ENCODE measurements at regions not wholly inside any gene's neighbourhood (a gene's known extent, or its start where the extent isn't known, plus 50 kb on each side); places are given as distances from the start of the nearest gene placed in this dataset.

DNA sequence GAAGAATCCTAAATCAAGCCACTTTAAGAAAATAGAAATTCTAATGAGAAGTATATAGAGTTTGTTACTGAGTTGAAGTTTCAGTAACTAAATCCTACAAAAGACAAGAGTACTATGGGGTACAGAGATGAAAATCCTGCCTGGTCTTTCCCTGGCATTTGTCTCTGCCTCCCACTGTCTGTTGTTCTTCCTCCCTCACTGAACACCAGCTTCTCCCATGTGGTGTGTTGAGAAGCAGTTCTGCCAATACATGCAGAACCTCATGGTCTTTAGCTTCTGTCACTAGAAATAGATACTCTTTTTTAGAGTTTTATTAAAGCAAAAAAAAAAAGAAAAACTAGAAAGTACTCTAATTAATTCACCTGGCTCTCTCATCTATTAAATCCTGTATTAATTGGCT, 664.4 kb downstream of the CDH8 start:
- Mint-ChIP-seq H3K27me3 (ENCODE audit: low read depth) (no peaks in the 10 kb centered on the region), H3K27ac (no peak overlapping the region), H3K9me3 (peaks cover 3% of the 10 kb centered on the region), H3K4me1 (no peaks in the 10 kb centered on the region), H3K4me3 (no peak overlapping the region), H3K36me3 (no peaks in the 10 kb centered on the region)
- TF ChIP-seq, protein P1, sequence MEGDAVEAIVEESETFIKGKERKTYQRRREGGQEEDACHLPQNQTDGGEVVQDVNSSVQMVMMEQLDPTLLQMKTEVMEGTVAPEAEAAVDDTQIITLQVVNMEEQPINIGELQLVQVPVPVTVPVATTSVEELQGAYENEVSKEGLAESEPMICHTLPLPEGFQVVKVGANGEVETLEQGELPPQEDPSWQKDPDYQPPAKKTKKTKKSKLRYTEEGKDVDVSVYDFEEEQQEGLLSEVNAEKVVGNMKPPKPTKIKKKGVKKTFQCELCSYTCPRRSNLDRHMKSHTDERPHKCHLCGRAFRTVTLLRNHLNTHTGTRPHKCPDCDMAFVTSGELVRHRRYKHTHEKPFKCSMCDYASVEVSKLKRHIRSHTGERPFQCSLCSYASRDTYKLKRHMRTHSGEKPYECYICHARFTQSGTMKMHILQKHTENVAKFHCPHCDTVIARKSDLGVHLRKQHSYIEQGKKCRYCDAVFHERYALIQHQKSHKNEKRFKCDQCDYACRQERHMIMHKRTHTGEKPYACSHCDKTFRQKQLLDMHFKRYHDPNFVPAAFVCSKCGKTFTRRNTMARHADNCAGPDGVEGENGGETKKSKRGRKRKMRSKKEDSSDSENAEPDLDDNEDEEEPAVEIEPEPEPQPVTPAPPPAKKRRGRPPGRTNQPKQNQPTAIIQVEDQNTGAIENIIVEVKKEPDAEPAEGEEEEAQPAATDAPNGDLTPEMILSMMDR (IDR thresholded peaks at IDR 0.05; ENCODE audit: unreplicated experiment): no peak
- DNase-seq (ENCODE audit: low spot score in 2 of 2, unreplicated experiment in 2 of 2): no peak

GRCh38 chr16:61371388-61371787, 664.9 kb downstream of the CDH8 start:
- TF ChIP-seq, protein P1 (IDR thresholded peaks at IDR 0.05; ENCODE audit: unreplicated experiment): no peak
- H3K4me3 Mint-ChIP-seq: no peak overlapping the region
- H3K36me3 Mint-ChIP-seq: no peaks in the 10 kb centered on the region
- H3K9me3 Mint-ChIP-seq: peaks cover 3% of the 10 kb centered on the region
- H3K4me1 Mint-ChIP-seq: no peaks in the 10 kb centered on the region
- H3K27ac Mint-ChIP-seq: no peak overlapping the region
- no peaks in the 10 kb centered on the region for H3K27me3 Mint-ChIP-seq (ENCODE audit: low read depth)
- no peak for DNase-seq (ENCODE audit: low spot score in 2 of 2, unreplicated experiment in 2 of 2)

GRCh38 chr16:61370564-61370963, 665.7 kb downstream of the CDH8 start:
- DNase-seq (ENCODE audit: low spot score in 2 of 2, unreplicated experiment in 2 of 2): no peak
- H3K9me3 Mint-ChIP-seq: peaks cover under 1% of the 10 kb centered on the region
- no peaks in the 10 kb centered on the region for H3K4me1 Mint-ChIP-seq
- TF ChIP-seq, protein P1 (IDR thresholded peaks at IDR 0.05; ENCODE audit: unreplicated experiment): no peak
- no peak overlapping the region for H3K4me3 Mint-ChIP-seq
- H3K36me3 Mint-ChIP-seq: no peaks in the 10 kb centered on the region
- H3K27ac Mint-ChIP-seq: no peak overlapping the region
- peaks cover 3% of the 10 kb centered on the region for H3K27me3 Mint-ChIP-seq (ENCODE audit: low read depth)

DNA sequence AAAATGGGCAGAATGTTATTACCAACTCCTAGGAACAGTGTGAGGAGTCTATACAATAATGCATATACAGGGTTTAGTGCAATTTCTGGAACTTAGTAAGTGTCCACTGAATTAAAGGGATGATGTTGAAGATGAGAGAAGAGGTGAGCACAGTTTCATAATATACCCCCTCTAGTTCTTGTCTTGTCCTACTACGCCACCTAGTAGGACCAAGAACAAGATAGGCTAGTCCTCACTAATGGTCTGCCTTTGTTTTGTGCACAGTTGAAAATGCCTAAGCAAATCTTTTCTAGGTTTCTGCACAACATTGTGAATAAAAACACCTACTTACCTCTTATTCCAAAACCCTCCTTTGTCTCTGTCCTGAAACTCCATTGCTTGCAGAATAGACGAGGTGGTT, 670.2 kb downstream of the CDH8 start:
- TF ChIP-seq, protein P1 (IDR thresholded peaks at IDR 0.05; ENCODE audit: unreplicated experiment): no peak
- Mint-ChIP-seq H3K36me3 (no peaks in the 10 kb centered on the region), H3K27ac (no peak overlapping the region), H3K4me1 (no peaks in the 10 kb centered on the region), H3K27me3 (ENCODE audit: low read depth) (peaks cover 3% of the 10 kb centered on the region), H3K9me3 (no peaks in the 10 kb centered on the region), H3K4me3 (no peak overlapping the region)
- DNase-seq (ENCODE audit: low spot score in 2 of 2, unreplicated experiment in 2 of 2): no peak

DNA sequence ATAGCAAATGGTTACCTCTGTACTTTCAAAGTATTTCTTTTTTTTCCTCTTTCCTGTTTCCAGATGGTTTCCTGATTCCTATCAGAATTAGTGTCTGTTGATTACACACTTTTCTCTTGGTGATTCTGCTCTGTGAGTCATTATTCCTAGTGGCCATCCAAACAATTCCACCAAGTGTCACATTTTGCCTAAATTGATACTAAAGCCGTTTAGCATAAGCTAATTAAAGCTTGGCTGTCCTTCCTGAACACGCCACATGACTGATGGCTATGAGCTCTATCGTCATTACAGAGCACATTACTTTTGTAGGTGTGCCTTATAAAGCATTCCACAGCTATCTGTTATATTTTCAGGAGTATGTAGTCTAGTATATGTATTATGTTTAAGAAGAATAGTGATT, 671.2 kb downstream of the CDH8 start:
- Mint-ChIP-seq H3K27me3 (ENCODE audit: low read depth) (peaks cover 3% of the 10 kb centered on the region), H3K27ac (no peak overlapping the region), H3K4me1 (no peaks in the 10 kb centered on the region), H3K9me3 (no peaks in the 10 kb centered on the region), H3K4me3 (no peak overlapping the region), H3K36me3 (no peaks in the 10 kb centered on the region)
- TF ChIP-seq, protein P1 (IDR thresholded peaks at IDR 0.05; ENCODE audit: unreplicated experiment): no peak
- no peak for DNase-seq (ENCODE audit: low spot score in 2 of 2, unreplicated experiment in 2 of 2)

- Mint-ChIP-seq H3K27ac (no peak overlapping the region), H3K27me3 (ENCODE audit: low read depth) (peaks cover 3% of the 10 kb centered on the region), H3K4me3 (no peak overlapping the region), H3K9me3 (no peaks in the 10 kb centered on the region), H3K4me1 (no peaks in the 10 kb centered on the region), H3K36me3 (no peaks in the 10 kb centered on the region)
- no peak for DNase-seq (ENCODE audit: low spot score in 2 of 2, unreplicated experiment in 2 of 2)
- TF ChIP-seq, protein P1 (IDR thresholded peaks at IDR 0.05; ENCODE audit: unreplicated experiment): no peak
Measured at GRCh38 chr16:61362585-61362984, 673.7 kb downstream of the CDH8 start.
